ENCODE measurements at regions not wholly inside any gene's neighbourhood (a gene's known extent, or its start where the extent isn't known, plus 50 kb on each side); places are given as distances from the start of the nearest gene placed in this dataset.
"Not testable (repeated sequence)": the region's sequence is repeated elsewhere in the genome, so short reads cannot be mapped to it uniquely, and the experiment has no call there.

- H3K9me3 ChIP-seq (replicated peaks in 1 of 11) = peaks cover 0 to 8% (median 0%) of the 10 kb centered on the region in 11 experiments; a peak in 4 of 22 replicates
- no peak overlapping the region for H3K27ac ChIP-seq
- no peaks in the 10 kb centered on the region for H3K27me3 ChIP-seq
- no peak overlapping the region for H3K9ac ChIP-seq
- H3K36me3 ChIP-seq = no peaks in the 10 kb centered on the region
- H3K4me3 ChIP-seq = no peak overlapping the region
- no peak overlapping the region for H3K4me2 ChIP-seq
- TF ChIP-seq Cebpa-rat (IDR thresholded peaks at IDR 0.05) = no peak
- no peaks in the 10 kb centered on the region for H3K4me1 ChIP-seq
- no peaks in the 10 kb centered on the region for H4K20me1 ChIP-seq
These were observed 88.8 kb upstream of the TRPC7 start for GRCh38 chr5:136453986-136454758.

GRCh38 chr5:136453199-136453598 is 87.9 kb upstream of the TRPC7 start:
- no peak for TF ChIP-seq Cebpa-rat (IDR thresholded peaks at IDR 0.05)
- H3K36me3 ChIP-seq = no peaks in the 10 kb centered on the region

DNA sequence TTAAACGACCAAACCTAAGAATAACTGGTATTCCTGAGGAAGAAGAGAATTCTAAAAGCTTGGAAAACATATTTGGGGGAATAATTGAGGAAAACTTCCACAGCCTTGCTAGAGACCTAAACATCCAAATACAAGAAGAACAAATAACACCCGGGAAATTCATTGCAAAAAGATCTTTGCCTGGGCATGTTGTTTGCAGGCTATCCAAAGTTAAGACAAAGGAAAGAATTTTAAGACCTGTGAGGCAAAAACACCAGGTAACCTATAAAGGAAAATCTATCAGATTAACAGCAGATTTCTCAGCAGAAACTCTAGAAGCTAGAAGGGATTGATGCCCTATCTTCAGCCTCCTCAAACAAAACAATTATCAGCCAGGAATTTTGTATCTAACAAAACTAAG is 82.2 kb upstream of the TRPC7 start:
- H3K27ac ChIP-seq, H3K36me3 ChIP-seq, H3K4me2 ChIP-seq, H3K4me3 ChIP-seq, H3K4me1 ChIP-seq, H4K20me1 ChIP-seq, H3K27me3 ChIP-seq, H3K9ac ChIP-seq: not testable (repeated sequence)
- H3K9me3 ChIP-seq (replicated peaks in 1 of 11) = peaks cover 4 to 22% (median 16%) of the 10 kb centered on the region in 11 experiments; a peak in 17 of 22 replicates

More at GRCh38 chr5:136453199-136453598, 87.9 kb upstream of the TRPC7 start:
- Histone ChIP-seq H3K9ac (no peak overlapping the region), H3K4me3 (no peak overlapping the region), H4K20me1 (no peaks in the 10 kb centered on the region), H3K4me1 (no peaks in the 10 kb centered on the region), H3K4me2 (no peak overlapping the region), H3K27me3 (no peaks in the 10 kb centered on the region), H3K27ac (no peak overlapping the region), H3K9me3 (replicated peaks in 1 of 11) (peaks cover 0 to 8% (median 0%) of the 10 kb centered on the region in 11 experiments; a peak in 4 of 22 replicates)

GRCh38 chr5:136446565-136446964 is 81.2 kb upstream of the TRPC7 start:
- H3K27me3 ChIP-seq = no peaks in the 10 kb centered on the region
- no peaks in the 10 kb centered on the region for H3K4me1 ChIP-seq
- no peak overlapping the region for H3K9ac ChIP-seq
- H3K27ac ChIP-seq = no peak overlapping the region
- H4K20me1 ChIP-seq = no peaks in the 10 kb centered on the region
- peaks cover 4 to 22% (median 16%) of the 10 kb centered on the region in 11 experiments; a peak in 18 of 22 replicates for H3K9me3 ChIP-seq (replicated peaks in 1 of 11)
- no peaks in the 10 kb centered on the region for H3K36me3 ChIP-seq
- TF ChIP-seq Cebpa-rat (IDR thresholded peaks at IDR 0.05) = no peak
- no peak overlapping the region for H3K4me2 ChIP-seq
- no peak overlapping the region for H3K4me3 ChIP-seq

DNA sequence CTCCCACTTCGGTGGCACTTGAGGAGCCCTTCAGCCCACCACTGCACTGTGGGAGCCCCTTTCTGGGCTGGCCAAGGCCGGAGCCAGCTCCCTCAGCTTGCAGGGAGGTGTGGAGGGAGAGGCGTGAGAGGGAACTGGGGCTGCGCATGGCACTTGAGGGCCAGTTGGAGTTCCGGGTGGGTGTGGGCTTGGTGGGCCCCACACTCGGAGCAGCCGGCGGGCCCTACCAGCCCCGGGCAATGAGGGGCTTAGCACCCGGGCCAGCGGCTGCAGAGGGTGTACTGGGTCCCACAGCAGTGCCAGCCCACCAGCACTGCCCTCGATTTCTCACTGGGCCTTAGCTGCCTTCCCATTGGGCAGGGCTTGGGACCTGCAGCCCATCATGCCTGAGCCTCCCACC is 78.8 kb upstream of the TRPC7 start:
- not testable (repeated sequence) for H3K27ac ChIP-seq, H3K27me3 ChIP-seq, H3K4me3 ChIP-seq, H3K9ac ChIP-seq, H3K36me3 ChIP-seq, H3K4me1 ChIP-seq, H3K4me2 ChIP-seq, H4K20me1 ChIP-seq
- peaks cover 4 to 25% (median 12%) of the 10 kb centered on the region in 11 experiments; a peak in 16 of 22 replicates for H3K9me3 ChIP-seq (replicated peaks in 1 of 11)

DNA sequence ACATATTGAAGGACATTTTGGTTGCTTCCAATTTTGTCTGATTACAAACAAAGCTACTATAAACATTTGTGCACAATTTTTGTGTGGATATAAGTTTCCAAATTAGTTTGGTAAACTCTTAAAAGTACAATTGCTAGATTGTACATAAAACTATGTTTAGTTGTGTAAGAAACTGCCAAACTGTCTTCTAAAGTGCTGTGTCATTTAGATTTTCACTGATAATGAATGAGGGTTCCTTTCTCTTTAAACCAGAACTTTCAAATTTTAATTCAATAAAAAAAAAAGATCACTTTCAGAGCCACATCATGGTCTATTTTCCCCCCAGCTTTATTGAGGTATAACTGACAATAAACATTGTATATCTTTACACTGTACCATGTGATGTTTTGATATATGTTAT is 74.0 kb upstream of the TRPC7 start:
- no peaks in the 10 kb centered on the region for H4K20me1 ChIP-seq
- no peaks in the 10 kb centered on the region for H3K36me3 ChIP-seq
- H3K27me3 ChIP-seq = no peaks in the 10 kb centered on the region
- no peak for TF ChIP-seq Cebpa-rat (IDR thresholded peaks at IDR 0.05)
- no peak overlapping the region for H3K9ac ChIP-seq
- H3K4me1 ChIP-seq = no peaks in the 10 kb centered on the region
- peaks cover 0 to 10% (median 6%) of the 10 kb centered on the region in 11 experiments; a peak in 15 of 22 replicates for H3K9me3 ChIP-seq (replicated peaks in 1 of 11)
- no peak overlapping the region for H3K27ac ChIP-seq
- H3K4me2 ChIP-seq = no peak overlapping the region
- H3K4me3 ChIP-seq = no peak overlapping the region

GRCh38 chr5:136435946-136436543 is 70.7 kb upstream of the TRPC7 start:
- Histone ChIP-seq H3K9ac (no peak overlapping the region), H3K27me3 (no peaks in the 10 kb centered on the region), H3K36me3 (no peaks in the 10 kb centered on the region), H3K4me2 (no peak overlapping the region), H3K4me3 (no peak overlapping the region), H3K27ac (no peak overlapping the region), H3K4me1 (no peaks in the 10 kb centered on the region), H4K20me1 (no peaks in the 10 kb centered on the region), H3K9me3 (replicated peaks in 1 of 11) (no peaks in the 10 kb centered on the region)
- no peak for TF ChIP-seq Cebpa-rat (IDR thresholded peaks at IDR 0.05)

- no peaks in the 10 kb centered on the region for H4K20me1 ChIP-seq
- TF ChIP-seq Cebpa-rat (IDR thresholded peaks at IDR 0.05) = no peak
- no peaks in the 10 kb centered on the region for H3K4me1 ChIP-seq
- no peaks in the 10 kb centered on the region for H3K27me3 ChIP-seq
- H3K9ac ChIP-seq = no peak overlapping the region
- H3K36me3 ChIP-seq = no peaks in the 10 kb centered on the region
- H3K4me2 ChIP-seq = no peak overlapping the region
- no peak overlapping the region for H3K27ac ChIP-seq
- no peak overlapping the region for H3K4me3 ChIP-seq
- no peaks in the 10 kb centered on the region for H3K9me3 ChIP-seq (replicated peaks in 1 of 11)
These were observed 69.5 kb upstream of the TRPC7 start for GRCh38 chr5:136434795-136435194.

- TF ChIP-seq Cebpa-rat (IDR thresholded peaks at IDR 0.05) = no peak
- Histone ChIP-seq H3K9ac (no peak overlapping the region), H4K20me1 (no peaks in the 10 kb centered on the region), H3K4me1 (no peaks in the 10 kb centered on the region), H3K9me3 (replicated peaks in 1 of 11) (no peaks in the 10 kb centered on the region), H3K4me3 (no peak overlapping the region), H3K36me3 (no peaks in the 10 kb centered on the region), H3K27me3 (no peaks in the 10 kb centered on the region), H3K4me2 (no peak overlapping the region), H3K27ac (no peak overlapping the region)
These were observed 67.4 kb upstream of the TRPC7 start for GRCh38 chr5:136432705-136433104.

DNA sequence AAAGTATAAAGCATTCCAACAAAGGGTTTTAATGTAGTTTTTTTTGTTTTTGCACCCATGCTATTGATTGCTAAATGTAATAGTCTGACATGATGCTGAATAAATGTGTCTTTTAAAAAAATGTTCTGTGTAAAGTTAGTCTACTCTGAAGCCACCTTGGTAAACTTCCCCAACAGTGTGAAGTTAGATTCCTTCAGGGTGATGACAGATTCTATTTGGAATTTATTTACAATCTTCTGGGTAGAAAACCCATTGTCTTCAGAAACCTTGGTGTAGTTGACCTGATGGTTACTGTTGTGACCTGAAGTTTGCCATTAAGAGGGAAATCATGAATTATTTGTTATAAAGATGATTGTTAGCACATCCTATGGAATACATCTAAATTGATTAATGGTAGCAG is 64.7 kb upstream of the TRPC7 start:
- no peaks in the 10 kb centered on the region for H3K9me3 ChIP-seq (replicated peaks in 1 of 11)
- no peaks in the 10 kb centered on the region for H3K36me3 ChIP-seq

More for the DNA sequence above, 64.7 kb upstream of the TRPC7 start:
- no peak for TF ChIP-seq Cebpa-rat (IDR thresholded peaks at IDR 0.05)
- no peak overlapping the region for H3K4me3 ChIP-seq
- H3K4me2 ChIP-seq = no peak overlapping the region
- H3K4me1 ChIP-seq = no peaks in the 10 kb centered on the region
- no peak overlapping the region for H3K9ac ChIP-seq
- H4K20me1 ChIP-seq = no peaks in the 10 kb centered on the region
- H3K27ac ChIP-seq = no peak overlapping the region
- H3K27me3 ChIP-seq = no peaks in the 10 kb centered on the region

Data from BLaER1 treated with 17β-estradiol and CSF1 and Interleukin-3, amounts not matched to agents 10 nM and 100 nM (cell line).